Activated T-cell treated with anti-CD3 and anti-CD28 coated beads for 24 hours (primary cell): ENCODE measurements at regions not wholly inside any gene's neighbourhood (a gene's known extent, or its start where the extent isn't known, plus 50 kb on each side); places are given as distances from the start of the nearest gene placed in this dataset.
"Not testable (repeated sequence)": the region's sequence is repeated elsewhere in the genome, so short reads cannot be mapped to it uniquely, and the experiment has no call there.

Experiments used
- DNase-seq: peaks from one replicate; pipeline ENCODE4 v3.0.0-alpha.2; 2020; ENCODE audit warnings: low read depth

GRCh38 chr2:111251711-111252110 lies 131.0 kb downstream of the BCL2L11 start:
- no peak for DNase-seq

- DNase-seq: no peak
Measured at GRCh38 chr2:111252436-111252835, 131.7 kb downstream of the BCL2L11 start.

- not testable (repeated sequence) for DNase-seq
Measured at GRCh38 chr2:111254916-111255315, 134.2 kb downstream of the BCL2L11 start.

GRCh38 chr2:111256628-111257027 lies 135.9 kb downstream of the BCL2L11 start:
- not testable (repeated sequence) for DNase-seq

- DNase-seq: not testable (repeated sequence)
Measured at GRCh38 chr2:111257607-111258006, 136.9 kb downstream of the BCL2L11 start.

- DNase-seq: not testable (repeated sequence)
Measured at GRCh38 chr2:111258318-111258717, 137.6 kb downstream of the BCL2L11 start.

GRCh38 chr2:111262627-111263379 lies 142.1 kb downstream of the BCL2L11 start:
- not testable (repeated sequence) for DNase-seq

GRCh38 chr2:111263380-111264017 lies 142.8 kb downstream of the BCL2L11 start:
- not testable (repeated sequence) for DNase-seq

GRCh38 chr2:111264956-111265355 lies 144.2 kb downstream of the BCL2L11 start:
- DNase-seq: not testable (repeated sequence)

GRCh38 chr2:111266556-111266955 lies 145.8 kb downstream of the BCL2L11 start:
- not testable (repeated sequence) for DNase-seq

- DNase-seq: not testable (repeated sequence)
Measured at GRCh38 chr2:111267038-111267437, 146.3 kb downstream of the BCL2L11 start.

GRCh38 chr2:111269761-111270323 lies 149.1 kb downstream of the BCL2L11 start:
- not testable (repeated sequence) for DNase-seq

GRCh38 chr2:111270569-111270968 lies 149.9 kb downstream of the BCL2L11 start:
- not testable (repeated sequence) for DNase-seq

GRCh38 chr2:111271647-111272304 lies 151.1 kb downstream of the BCL2L11 start:
- not testable (repeated sequence) for DNase-seq

GRCh38 chr2:111273007-111273406 lies 152.3 kb downstream of the BCL2L11 start:
- not testable (repeated sequence) for DNase-seq

GRCh38 chr2:111275047-111275853 lies 154.5 kb downstream of the BCL2L11 start:
- DNase-seq: not testable (repeated sequence)

- not testable (repeated sequence) for DNase-seq
Measured at GRCh38 chr2:111275854-111276171, 155.1 kb downstream of the BCL2L11 start.

GRCh38 chr2:111278133-111278532 lies 157.4 kb downstream of the BCL2L11 start:
- not testable (repeated sequence) for DNase-seq

- DNase-seq: not testable (repeated sequence)
Measured at GRCh38 chr2:111280709-111281286, 160.1 kb downstream of the BCL2L11 start.

GRCh38 chr2:111282162-111282561 lies 161.4 kb downstream of the BCL2L11 start:
- not testable (repeated sequence) for DNase-seq
